PC-3 (cell line): ENCODE measurements at regions not wholly inside any gene's neighbourhood (a gene's known extent, or its start where the extent isn't known, plus 50 kb on each side); places are given as distances from the start of the nearest gene placed in this dataset.

Source experiments
- ATAC-seq: fragments of 200-7000 bp; cut with Tn5 transposase; 2 replicates; pipeline ENCODE4 v1.9.1; 2020; ENCODE audit warnings: mild to moderate bottlenecking, moderate library complexity
- BruUV-seq: library from RNA; stranded (reverse); fragments of 400-500 nt; replicated peaks from 2 replicates; lab custom pipeline; 2021; lab: Mats Ljungman, UMichigan
- CTCF ChIA-PET: fragments of 300-600 bp; sonication (Branson Sonifier 250); formaldehyde crosslinking; loops from one replicate; lab custom pipeline; 2022; ENCODE audit warnings: antibody characterized with exemption; lab: Charles Lee
- POLR2A ChIA-PET: fragments of 300-600 bp; sonication (Branson Sonifier 250); formaldehyde crosslinking; loops from one replicate; lab custom pipeline; 2022; ENCODE audit warnings: antibody characterized with exemption; ENCODE audit not compliant: unreplicated experiment; lab: Charles Lee
- DNase-seq: peaks from one replicate; pipeline ENCODE4 v3.0.0-alpha.2; 2015
- H2AFZ ChIP-seq: fragments of 300-600 bp; sonication (generic); 2 replicates; pipeline ENCODE4 v1.6.0; 2016; ENCODE audit warnings: antibody characterized with exemption, low read length
- H3F3A ChIP-seq: fragments of 300-600 bp; sonication (generic); one replicate; pipeline ENCODE4 v1.6.0; 2017; ENCODE audit warnings: antibody characterized with exemption, low read length, control low read depth, mild to moderate bottlenecking; ENCODE audit not compliant: unreplicated experiment
- H3K27ac ChIP-seq: fragments of 300-600 bp; sonication (generic); 2 replicates; pipeline ENCODE4 v1.5.1; 2016; ENCODE audit warnings: mild to moderate bottlenecking, low read length
- H3K27me3 ChIP-seq: fragments of 300-600 bp; sonication (generic); 2 replicates; pipeline ENCODE4 v1.6.1; 2016; ENCODE audit warnings: low read length, mixed read lengths
- H3K36me3 ChIP-seq: fragments of 300-600 bp; sonication (generic); 2 replicates; pipeline ENCODE4 v1.6.1; 2016; ENCODE audit warnings: low read depth, mixed run types, low read length, mixed read lengths
- H3K4me1 ChIP-seq: fragments of 300-600 bp; sonication (generic); 2 replicates; pipeline ENCODE4 v1.5.1; 2016; ENCODE audit warnings: low read length; ENCODE audit not compliant: insufficient read depth
- H3K4me2 ChIP-seq: fragments of 300-600 bp; sonication (generic); 2 replicates; pipeline ENCODE4 v1.6.0; 2016; ENCODE audit warnings: low read length
- H3K4me3 ChIP-seq: fragments of 300-600 bp; sonication (generic); 2 replicates; pipeline ENCODE4 v1.5.1; 2016; ENCODE audit warnings: mild to moderate bottlenecking, low read length, mixed read lengths
- H3K79me2 ChIP-seq: fragments of 300-600 bp; sonication (generic); 2 replicates; pipeline ENCODE4 v1.6.1; 2017; ENCODE audit warnings: low read length, mixed read lengths
- H3K9ac ChIP-seq: fragments of 300-600 bp; sonication (generic); 2 replicates; pipeline ENCODE4 v1.6.0; 2016; ENCODE audit warnings: mild to moderate bottlenecking, low read length
- H3K9me2 ChIP-seq: fragments of 300-600 bp; sonication (generic); replicated peaks from 2 replicates; pipeline ENCODE4 v1.6.1; 2016; ENCODE audit warnings: mixed run types, low read length, mixed read lengths
- H3K9me3 ChIP-seq: fragments of 300-600 bp; sonication (generic); 2 replicates; pipeline ENCODE4 v1.6.1; 2016; ENCODE audit warnings: low read length, mixed read lengths
- H4K20me1 ChIP-seq: fragments of 300-600 bp; sonication (generic); 2 replicates; pipeline ENCODE4 v1.6.1; 2016; ENCODE audit warnings: low read length, mixed read lengths
- EZH2 ChIP-seq: fragments of 300-600 bp; sonication (generic); IDR thresholded peaks from one replicate; pipeline ENCODE4 v1.6.1; 2017; ENCODE audit warnings: antibody characterized with exemption, mild to moderate bottlenecking, low read length; ENCODE audit not compliant: unreplicated experiment
- EZH2phosphoT487 ChIP-seq: fragments of 300-600 bp; sonication (generic); IDR thresholded peaks from 2 replicates; pipeline ENCODE4 v1.6.1; 2018; ENCODE audit warnings: mild to moderate bottlenecking, antibody characterized with exemption, low read length, borderline replicate concordance
- intact Hi-C: fragments of 100-400 bp; cut with micrococcal nuclease; formaldehyde crosslinking; loops from 2 replicates; pipeline ENCODE4 v1.9.0; 2023
- TF ChIP-seq, protein P1 (sequence below): fragments of 300-600 bp; sonication (generic); conservative IDR thresholded peaks from 2 replicates; pipeline ENCODE4 v1.5.1; 2017; ENCODE audit warnings: antibody characterized with exemption, low read depth, mild to moderate bottlenecking, low read length

DNA sequence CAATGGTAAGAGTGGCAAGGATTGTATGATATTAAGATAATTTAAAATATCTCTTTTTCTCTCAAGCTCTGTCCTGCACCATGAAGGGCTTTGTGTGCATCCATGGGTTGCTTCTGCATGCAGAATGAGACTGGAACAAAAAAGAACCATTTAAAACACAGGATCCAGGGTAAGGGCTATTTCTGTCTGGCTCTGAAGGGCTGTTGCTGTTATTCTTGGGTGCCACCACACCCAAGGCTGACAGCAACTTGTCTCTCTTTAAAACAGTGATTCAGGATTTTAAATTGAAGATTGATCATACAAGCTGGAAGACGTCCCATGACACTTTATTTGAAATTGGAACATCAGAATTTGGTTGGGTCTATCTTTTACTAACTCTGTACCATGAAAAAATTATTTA is 268.8 kb upstream of the CNTN3 start:
- ChIA-PET POLR2A (no interaction called here), CTCF (no interaction called here)
- no peaks in the 10 kb centered on the region for H3K27me3 ChIP-seq
- H3K9me3 ChIP-seq: peaks cover 46% of the 10 kb centered on the region
- intact Hi-C loops: no loop called here
- H3K36me3 ChIP-seq: no peaks in the 10 kb centered on the region
- no peaks in the 10 kb centered on the region for H3K4me1 ChIP-seq
- no peaks in the 10 kb centered on the region for H3K9me2 ChIP-seq
- H3F3A ChIP-seq: no peaks in the 10 kb centered on the region
- H4K20me1 ChIP-seq: no peaks in the 10 kb centered on the region
- ATAC-seq (no peak), DNase-seq (no peak)
- no peak overlapping the region for H3K4me3 ChIP-seq
- no peaks in the 10 kb centered on the region for H3K79me2 ChIP-seq
- no peak overlapping the region for H3K9ac ChIP-seq
- H3K4me2 ChIP-seq: no peak overlapping the region
- no TSS peak for BruUV-seq
- H2AFZ ChIP-seq: no peak overlapping the region
- H3K27ac ChIP-seq: no peak overlapping the region
- TF ChIP-seq, protein P1, sequence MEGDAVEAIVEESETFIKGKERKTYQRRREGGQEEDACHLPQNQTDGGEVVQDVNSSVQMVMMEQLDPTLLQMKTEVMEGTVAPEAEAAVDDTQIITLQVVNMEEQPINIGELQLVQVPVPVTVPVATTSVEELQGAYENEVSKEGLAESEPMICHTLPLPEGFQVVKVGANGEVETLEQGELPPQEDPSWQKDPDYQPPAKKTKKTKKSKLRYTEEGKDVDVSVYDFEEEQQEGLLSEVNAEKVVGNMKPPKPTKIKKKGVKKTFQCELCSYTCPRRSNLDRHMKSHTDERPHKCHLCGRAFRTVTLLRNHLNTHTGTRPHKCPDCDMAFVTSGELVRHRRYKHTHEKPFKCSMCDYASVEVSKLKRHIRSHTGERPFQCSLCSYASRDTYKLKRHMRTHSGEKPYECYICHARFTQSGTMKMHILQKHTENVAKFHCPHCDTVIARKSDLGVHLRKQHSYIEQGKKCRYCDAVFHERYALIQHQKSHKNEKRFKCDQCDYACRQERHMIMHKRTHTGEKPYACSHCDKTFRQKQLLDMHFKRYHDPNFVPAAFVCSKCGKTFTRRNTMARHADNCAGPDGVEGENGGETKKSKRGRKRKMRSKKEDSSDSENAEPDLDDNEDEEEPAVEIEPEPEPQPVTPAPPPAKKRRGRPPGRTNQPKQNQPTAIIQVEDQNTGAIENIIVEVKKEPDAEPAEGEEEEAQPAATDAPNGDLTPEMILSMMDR: no peak
- TF ChIP-seq EZH2 (no peak), EZH2phosphoT487 (no peak)

DNA sequence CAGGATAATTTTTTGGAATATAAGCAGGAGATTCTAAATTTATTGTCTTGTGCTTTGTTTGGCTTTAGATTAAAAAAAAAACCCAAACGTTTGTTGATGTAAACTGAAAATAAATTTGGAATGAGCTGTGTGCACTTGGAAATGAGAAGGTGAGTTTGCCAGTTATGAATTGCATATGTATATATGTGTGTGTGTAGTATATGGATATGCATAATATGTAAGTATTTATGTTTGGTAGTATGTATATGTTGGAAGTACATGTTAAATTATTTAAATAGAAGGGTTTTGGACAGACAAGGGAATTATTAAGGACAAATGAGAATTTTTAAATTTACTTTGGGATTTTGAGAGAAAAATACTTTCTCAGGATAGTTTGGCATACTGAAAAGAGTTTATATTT is 265.8 kb upstream of the CNTN3 start:
- CTCF ChIA-PET: no interaction called here
- no peaks in the 10 kb centered on the region for H3K36me3 ChIP-seq
- TF ChIP-seq EZH2 (no peak), EZH2phosphoT487 (no peak)
- TF ChIP-seq, protein P1: no peak
- ATAC-seq (no peak), DNase-seq (no peak)
- H3K4me2 ChIP-seq: no peak overlapping the region
- no peaks in the 10 kb centered on the region for H3K27me3 ChIP-seq
- H3K9me3 ChIP-seq: peaks cover 28% of the 10 kb centered on the region
- H3K27ac ChIP-seq: no peak overlapping the region
- H3K4me1 ChIP-seq: no peaks in the 10 kb centered on the region
- BruUV-seq: no TSS peak
- H3K79me2 ChIP-seq: no peaks in the 10 kb centered on the region
- H3K9ac ChIP-seq: no peak overlapping the region
- H4K20me1 ChIP-seq: no peaks in the 10 kb centered on the region
- no peak overlapping the region for H2AFZ ChIP-seq
- no peak overlapping the region for H3K4me3 ChIP-seq
- intact Hi-C loops: no loop called here
- POLR2A ChIA-PET: no interaction called here
- H3F3A ChIP-seq: no peaks in the 10 kb centered on the region
- H3K9me2 ChIP-seq: no peaks in the 10 kb centered on the region

DNA sequence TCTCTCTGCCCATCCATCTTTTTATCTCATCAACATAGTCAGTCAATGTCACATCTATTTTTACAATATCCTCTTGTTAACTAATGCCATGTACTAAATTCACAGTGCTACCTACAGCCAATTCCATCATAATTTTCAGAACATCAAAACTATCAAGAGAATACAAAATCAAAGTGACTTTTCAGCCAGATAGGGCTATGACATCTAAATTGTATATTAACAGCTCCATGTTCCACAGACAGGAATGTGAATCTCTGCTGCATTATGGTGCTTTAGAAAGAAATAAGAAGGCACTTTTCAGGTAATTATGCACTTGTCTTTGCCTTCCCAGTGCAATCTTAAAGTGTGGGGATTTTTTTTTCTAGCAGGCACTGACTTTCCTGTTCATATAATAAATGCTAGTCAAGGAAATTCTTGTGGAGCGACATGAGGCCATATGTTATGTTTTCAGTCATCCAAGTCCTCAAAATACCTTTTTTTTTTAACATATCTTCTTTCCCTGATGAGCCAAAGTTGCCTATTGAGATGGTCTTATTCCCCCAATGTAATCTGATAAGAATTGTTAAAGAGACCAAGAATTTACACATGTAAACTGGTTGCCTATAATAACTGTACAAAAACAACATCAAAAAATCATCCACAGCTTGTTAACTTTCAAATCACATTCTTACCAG is 252.0 kb upstream of the CNTN3 start:
- POLR2A ChIA-PET: no interaction called here
- Histone ChIP-seq H3K79me2 (no peaks in the 10 kb centered on the region), H3K4me1 (no peaks in the 10 kb centered on the region), H3F3A (no peaks in the 10 kb centered on the region), H3K4me3 (no peak overlapping the region), H3K36me3 (no peaks in the 10 kb centered on the region), H4K20me1 (no peaks in the 10 kb centered on the region), H3K9me2 (no peaks in the 10 kb centered on the region), H3K9me3 (peaks cover 50% of the 10 kb centered on the region; the same call in 1 of the 2 replicates), H3K9ac (no peak overlapping the region), H3K27me3 (no peaks in the 10 kb centered on the region), H3K4me2 (no peak overlapping the region), H2AFZ (no peak overlapping the region), H3K27ac (no peak overlapping the region)
- TF ChIP-seq EZH2phosphoT487: no peak
- TF ChIP-seq EZH2: no peak
- TF ChIP-seq, protein P1: no peak
- DNase-seq: no peak
- intact Hi-C loops: no loop called here
- ATAC-seq: no peak
- CTCF ChIA-PET: no interaction called here
- no TSS peak for BruUV-seq
